ENCODE measurements at regions not wholly inside any gene's neighbourhood (a gene's known extent, or its start where the extent isn't known, plus 50 kb on each side); places are given as distances from the start of the nearest gene placed in this dataset.

GRCh38 chr3:18593231-18593630 is 168.1 kb upstream of the SATB1 start:
- Histone ChIP-seq H3K4me3 (no peak overlapping the region), H3K9me3 (peaks cover 0 to 4% (median 0%) of the 10 kb centered on the region in 4 donors), H3K4me1 (no peaks in the 10 kb centered on the region), H3K27me3 (no peaks in the 10 kb centered on the region), H3K27ac (no peak overlapping the region), H3K36me3 (no peaks in the 10 kb centered on the region)
- intact Hi-C loops (cut with DNase I): no loop called here
- 0 to 42% methylated on average over 1 of the region's 1 CpG for WGBS, 2 donors
- no peak for DNase-seq
- no peak for TF ChIP-seq POLR2A (IDR thresholded peaks at IDR 0.05)
- no peak for TF ChIP-seq POLR2AphosphoS5 (IDR thresholded peaks at IDR 0.05)
- no peak for TF ChIP-seq CTCF (IDR thresholded peaks at IDR 0.05)
- no peak for TF ChIP-seq EP300 (IDR thresholded peaks at IDR 0.05)

- H3K36me3 ChIP-seq: no peaks in the 10 kb centered on the region
- TF ChIP-seq CTCF (IDR thresholded peaks at IDR 0.05) (no peak), POLR2A (IDR thresholded peaks at IDR 0.05) (no peak), POLR2AphosphoS5 (IDR thresholded peaks at IDR 0.05) (no peak), EP300 (IDR thresholded peaks at IDR 0.05) (no peak)
- no peak for DNase-seq
- 59 to 61% methylated on average over 3 of the region's 3 CpGs for WGBS, 2 donors
- no peak overlapping the region for H3K4me3 ChIP-seq
- H3K27me3 ChIP-seq: no peaks in the 10 kb centered on the region
- H3K9me3 ChIP-seq: no peaks in the 10 kb centered on the region
- intact Hi-C loops (cut with DNase I): no loop called here
- no peaks in the 10 kb centered on the region for H3K4me1 ChIP-seq
- H3K27ac ChIP-seq: no peak overlapping the region
These were observed 166.0 kb upstream of the SATB1 start for GRCh38 chr3:18591120-18591519.

- Histone ChIP-seq H3K27ac (no peak overlapping the region), H3K27me3 (no peaks in the 10 kb centered on the region), H3K9me3 (no peaks in the 10 kb centered on the region), H3K4me1 (no peaks in the 10 kb centered on the region), H3K4me3 (no peak overlapping the region), H3K36me3 (no peaks in the 10 kb centered on the region)
- no peak for DNase-seq
- TF ChIP-seq POLR2AphosphoS5 (IDR thresholded peaks at IDR 0.05) (no peak), POLR2A (IDR thresholded peaks at IDR 0.05) (no peak), EP300 (IDR thresholded peaks at IDR 0.05) (no peak), CTCF (IDR thresholded peaks at IDR 0.05) (no peak)
- WGBS, 2 donors: 81 to 83% methylated on average over 2 of the region's 2 CpGs
- intact Hi-C loops (cut with DNase I): no loop called here
These were observed 160.9 kb upstream of the SATB1 start for GRCh38 chr3:18586076-18586475.

GRCh38 chr3:18585004-18585968 is 160.1 kb upstream of the SATB1 start:
- WGBS, 2 donors: 33 to 79% methylated on average over 1 of the region's 1 CpG

More at GRCh38 chr3:18585004-18585968, 160.1 kb upstream of the SATB1 start:
- Histone ChIP-seq H3K27me3 (no peaks in the 10 kb centered on the region), H3K4me3 (no peak overlapping the region), H3K36me3 (no peaks in the 10 kb centered on the region), H3K9me3 (no peaks in the 10 kb centered on the region), H3K27ac (no peak overlapping the region), H3K4me1 (no peaks in the 10 kb centered on the region)
- TF ChIP-seq EP300 (IDR thresholded peaks at IDR 0.05) (no peak), POLR2A (IDR thresholded peaks at IDR 0.05) (no peak), CTCF (IDR thresholded peaks at IDR 0.05) (no peak), POLR2AphosphoS5 (IDR thresholded peaks at IDR 0.05) (no peak)
- intact Hi-C loops (cut with DNase I): no loop called here
- DNase-seq: no peak

Measured in sigmoid colon (tissue), 6 donors.